ENCODE measurements at regions not wholly inside any gene's neighbourhood (a gene's known extent, or its start where the extent isn't known, plus 50 kb on each side); places are given as distances from the start of the nearest gene placed in this dataset.
A peak's percentile ranks its signal among the peaks of the same experiment; 100 is the strongest.
"Not testable (repeated sequence)": the region's sequence is repeated elsewhere in the genome, so short reads cannot be mapped to it uniquely, and the experiment has no call there.

DNA sequence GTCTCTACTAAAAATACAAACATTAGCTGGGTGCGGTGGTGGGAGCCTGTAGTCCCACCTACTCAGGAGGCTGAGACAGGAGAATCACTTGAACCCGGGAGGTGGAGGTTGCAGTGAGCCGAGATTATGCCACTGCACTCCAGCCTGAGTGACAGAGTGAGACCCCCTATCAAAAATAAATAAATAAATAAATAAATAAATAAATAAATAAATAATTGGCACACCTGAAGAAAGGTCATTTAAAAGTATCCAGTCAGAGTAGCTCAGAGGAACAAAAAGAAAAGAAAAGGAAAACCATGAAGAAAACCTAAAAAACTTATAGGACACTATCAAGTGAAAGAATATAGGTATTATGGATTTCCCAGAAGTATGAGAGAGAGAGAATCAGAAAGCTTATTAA, 330.1 kb upstream of the AR start:
- H3K4me3 Mint-ChIP-seq; H3K27me3 ChIP-seq (ENCODE audit: control insufficient read depth in 2 of 2, insufficient read depth in 2 of 2, low read length in 2 of 2); H3K36me3 Mint-ChIP-seq; H3K36me3 ChIP-seq (replicated peaks in 1 of 2; ENCODE audit: control insufficient read depth in 1 of 2, insufficient read depth in 2 of 2, low read length in 2 of 2); H3K27ac Mint-ChIP-seq; H2AFZ ChIP-seq (ENCODE audit: insufficient read depth, low read depth, low read length, poor library complexity, severe bottlenecking); H3K4me2 ChIP-seq (replicated peaks; ENCODE audit: extremely low read depth, low read length, poor library complexity, severe bottlenecking); H3K27ac ChIP-seq (ENCODE audit: low read depth in 1 of 2, low read length in 2 of 2); H3K4me3 ChIP-seq (replicated peaks in 1 of 3; ENCODE audit: low read depth in 2 of 3, low read length in 3 of 3); H3K79me2 ChIP-seq (ENCODE audit: insufficient read depth, low read length); H3K4me1 Mint-ChIP-seq; H3K9ac ChIP-seq (ENCODE audit: insufficient read depth, low read length, poor library complexity, severe bottlenecking); intact Hi-C loops (cut with micrococcal nuclease); H3K27me3 Mint-ChIP-seq (ENCODE audit: low read depth in 3 of 3); DNase-seq; H3K9me3 ChIP-seq (replicated peaks in 1 of 2; ENCODE audit: control insufficient read depth in 1 of 2, insufficient read depth in 1 of 2, low read length in 2 of 2); H4K20me1 ChIP-seq (ENCODE audit: insufficient read depth, low read length); H3K4me1 ChIP-seq (ENCODE audit: control insufficient read depth in 1 of 2, insufficient read depth in 2 of 2, low read length in 2 of 2): not testable (repeated sequence)
- WGBS (ENCODE audit: insufficient coverage), result no CpG with 5 or more reads among the region's 3 CpGs
- peaks cover 0 to 14% (median 3%) of the 10 kb centered on the region in 7 donors for H3K9me3 Mint-ChIP-seq

DNA sequence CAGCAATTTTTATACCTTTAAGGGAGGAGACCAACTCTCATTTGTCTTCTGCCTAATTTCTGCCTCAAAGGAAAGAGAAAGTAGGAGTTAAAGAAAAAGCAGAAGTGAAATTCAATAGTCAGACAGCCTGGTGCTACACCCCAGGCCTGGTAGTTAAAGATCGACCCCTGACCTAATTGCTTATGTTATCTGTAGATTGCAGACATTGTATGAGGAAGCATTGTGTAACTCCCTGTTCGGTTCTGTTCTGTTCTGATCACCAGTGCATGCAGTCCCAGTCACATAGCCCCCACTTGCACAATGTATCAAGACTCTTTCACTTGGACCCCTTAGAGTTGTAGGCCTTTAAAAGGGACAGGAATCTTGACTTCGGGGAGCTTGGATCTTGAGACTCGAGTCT, 335.9 kb upstream of the AR start:
- no CpG with 5 or more reads among the region's 4 CpGs for WGBS (ENCODE audit: insufficient coverage)
- TF ChIP-seq, protein P1, sequence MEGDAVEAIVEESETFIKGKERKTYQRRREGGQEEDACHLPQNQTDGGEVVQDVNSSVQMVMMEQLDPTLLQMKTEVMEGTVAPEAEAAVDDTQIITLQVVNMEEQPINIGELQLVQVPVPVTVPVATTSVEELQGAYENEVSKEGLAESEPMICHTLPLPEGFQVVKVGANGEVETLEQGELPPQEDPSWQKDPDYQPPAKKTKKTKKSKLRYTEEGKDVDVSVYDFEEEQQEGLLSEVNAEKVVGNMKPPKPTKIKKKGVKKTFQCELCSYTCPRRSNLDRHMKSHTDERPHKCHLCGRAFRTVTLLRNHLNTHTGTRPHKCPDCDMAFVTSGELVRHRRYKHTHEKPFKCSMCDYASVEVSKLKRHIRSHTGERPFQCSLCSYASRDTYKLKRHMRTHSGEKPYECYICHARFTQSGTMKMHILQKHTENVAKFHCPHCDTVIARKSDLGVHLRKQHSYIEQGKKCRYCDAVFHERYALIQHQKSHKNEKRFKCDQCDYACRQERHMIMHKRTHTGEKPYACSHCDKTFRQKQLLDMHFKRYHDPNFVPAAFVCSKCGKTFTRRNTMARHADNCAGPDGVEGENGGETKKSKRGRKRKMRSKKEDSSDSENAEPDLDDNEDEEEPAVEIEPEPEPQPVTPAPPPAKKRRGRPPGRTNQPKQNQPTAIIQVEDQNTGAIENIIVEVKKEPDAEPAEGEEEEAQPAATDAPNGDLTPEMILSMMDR (IDR thresholded peaks at IDR 0.05), result no peak
- H3K27me3 Mint-ChIP-seq (ENCODE audit: low read depth in 3 of 3), result no peaks in the 10 kb centered on the region
- no peaks in the 10 kb centered on the region for H3K9me3 ChIP-seq (replicated peaks in 1 of 2; ENCODE audit: control insufficient read depth in 1 of 2, insufficient read depth in 1 of 2, low read length in 2 of 2)
- DNase-seq, result peak in 1 of 3 donors; percentile 0
- peaks cover 7% of the 10 kb centered on the region for H3K4me1 Mint-ChIP-seq
- no peaks in the 10 kb centered on the region for H3K79me2 ChIP-seq (ENCODE audit: insufficient read depth, low read length)
- H3K4me1 ChIP-seq (ENCODE audit: control insufficient read depth in 1 of 2, insufficient read depth in 2 of 2, low read length in 2 of 2), result no peaks in the 10 kb centered on the region
- H3K36me3 Mint-ChIP-seq, result no peaks in the 10 kb centered on the region
- no peaks in the 10 kb centered on the region for H3K27me3 ChIP-seq (ENCODE audit: control insufficient read depth in 2 of 2, insufficient read depth in 2 of 2, low read length in 2 of 2)
- no peaks in the 10 kb centered on the region for H3K36me3 ChIP-seq (replicated peaks in 1 of 2; ENCODE audit: control insufficient read depth in 1 of 2, insufficient read depth in 2 of 2, low read length in 2 of 2)
- H4K20me1 ChIP-seq (ENCODE audit: insufficient read depth, low read length), result no peaks in the 10 kb centered on the region
- no peak overlapping the region for H3K4me2 ChIP-seq (replicated peaks; ENCODE audit: extremely low read depth, low read length, poor library complexity, severe bottlenecking)
- H3K27ac ChIP-seq (ENCODE audit: low read depth in 1 of 2, low read length in 2 of 2), result no peak overlapping the region
- H3K27ac Mint-ChIP-seq, result no peak overlapping the region
- H2AFZ ChIP-seq (ENCODE audit: insufficient read depth, low read depth, low read length, poor library complexity, severe bottlenecking), result no peak overlapping the region
- H3K4me3 Mint-ChIP-seq, result peak overlapping the region in 1 of 2 donors; percentile 11
- H3K9ac ChIP-seq (ENCODE audit: insufficient read depth, low read length, poor library complexity, severe bottlenecking), result no peak overlapping the region
- intact Hi-C loops (cut with micrococcal nuclease), result no loop called here
- peaks cover 0 to 4% (median 0%) of the 10 kb centered on the region in 7 donors for H3K9me3 Mint-ChIP-seq
- no peak overlapping the region for H3K4me3 ChIP-seq (replicated peaks in 1 of 3; ENCODE audit: low read depth in 2 of 3, low read length in 3 of 3)

All from CD14-positive monocyte (primary cell).